Sigmoid colon (tissue), 6 donors: ENCODE measurements at regions not wholly inside any gene's neighbourhood (a gene's known extent, or its start where the extent isn't known, plus 50 kb on each side); places are given as distances from the start of the nearest gene placed in this dataset.

Experiments
- DNase-seq: peaks from one replicate; pipeline ENCODE4 v3.0.0-alpha.2; 2019
- H3K27ac ChIP-seq, 4 donors: fragments of 200-600 bp; sonication (generic); one replicate each; pipeline ENCODE4 v1.5.1; 2016 to 2019; ENCODE audit warnings: mild to moderate bottlenecking in 1 of 4
- H3K27me3 ChIP-seq, 3 donors: fragments of 200-600 bp; sonication (generic); one replicate each; pipeline ENCODE4 v1.5.1; 2019; ENCODE audit warnings: mild to moderate bottlenecking in 1 of 3
- H3K36me3 ChIP-seq, 4 donors: fragments of 200-600 bp; sonication (generic); one replicate each; pipeline ENCODE4 v1.5.1; 2016 to 2019
- H3K4me1 ChIP-seq, 4 donors: fragments of 200-600 bp; sonication (generic); one replicate each; pipeline ENCODE4 v1.5.1; 2017 to 2019
- H3K4me3 ChIP-seq, 4 donors: fragments of 200-600 bp; sonication (generic); one replicate each; pipeline ENCODE4 v1.5.1; 2017 to 2019; ENCODE audit warnings: mild to moderate bottlenecking in 2 of 4, moderate library complexity in 1 of 4
- H3K9me3 ChIP-seq, 4 donors: fragments of 200-600 bp in 3 of 4; sonication (generic) in 3 of 4; one replicate each; pipeline versions ENCODE4 v1.5.1 to v1.6.1; 2013 to 2019
- EP300 ChIP-seq, 4 donors: sonication (generic); formaldehyde crosslinking; IDR thresholded peaks; one replicate each; pipeline ENCODE4 v1.6.1; 2017; ENCODE audit warnings: antibody characterized with exemption in 4 of 4
- POLR2A ChIP-seq, 2 donors: fragments of 450-650 bp; IDR thresholded peaks; one replicate each; pipeline ENCODE4 v1.6.1; 2016; ENCODE audit warnings: antibody characterized with exemption in 2 of 2, mild to moderate bottlenecking in 2 of 2, moderate library complexity in 2 of 2
- POLR2AphosphoS5 ChIP-seq, 4 donors: sonication (generic); formaldehyde crosslinking; IDR thresholded peaks; one replicate each; pipeline ENCODE4 v1.6.1; 2017; ENCODE audit warnings: antibody characterized with exemption in 4 of 4
- WGBS, 2 donors: extraction: QIAGEN DNeasy Blood & Tissue Kit; methylation state at CpG; one replicate each; pipeline ENCODE4 v1.1.7; 2013; 5-methylcytosine and 5-hydroxymethylcytosine counted together
- intact Hi-C: fragments of 100-400 bp; cut with DNase I; formaldehyde crosslinking; loops from one replicate; pipeline ENCODE4 v1.15.1; 2023
- TF ChIP-seq, protein P1 (sequence below), 4 experiments: fragments of 450-650 bp in 3 of 4; fragments of 200-600 bp in 1 of 4; IDR thresholded peaks; one replicate each; pipeline ENCODE4 v1.5.1; 2016 to 2019; ENCODE audit warnings: antibody characterized with exemption in 4 of 4, mild to moderate bottlenecking in 3 of 4, moderate library complexity in 2 of 4
- donor health status: healthy with polysubstance abuse.
- donor health status: healthy.

- intact Hi-C loops: no loop called here
- 94 to 98% methylated on average over 1 of the region's 1 CpG for WGBS, 2 donors
- TF ChIP-seq EP300 (IDR thresholded peaks at IDR 0.05): no peak
- TF ChIP-seq POLR2A (IDR thresholded peaks at IDR 0.05): no peak
- no peak for TF ChIP-seq POLR2AphosphoS5 (IDR thresholded peaks at IDR 0.05)
- TF ChIP-seq, protein P1, sequence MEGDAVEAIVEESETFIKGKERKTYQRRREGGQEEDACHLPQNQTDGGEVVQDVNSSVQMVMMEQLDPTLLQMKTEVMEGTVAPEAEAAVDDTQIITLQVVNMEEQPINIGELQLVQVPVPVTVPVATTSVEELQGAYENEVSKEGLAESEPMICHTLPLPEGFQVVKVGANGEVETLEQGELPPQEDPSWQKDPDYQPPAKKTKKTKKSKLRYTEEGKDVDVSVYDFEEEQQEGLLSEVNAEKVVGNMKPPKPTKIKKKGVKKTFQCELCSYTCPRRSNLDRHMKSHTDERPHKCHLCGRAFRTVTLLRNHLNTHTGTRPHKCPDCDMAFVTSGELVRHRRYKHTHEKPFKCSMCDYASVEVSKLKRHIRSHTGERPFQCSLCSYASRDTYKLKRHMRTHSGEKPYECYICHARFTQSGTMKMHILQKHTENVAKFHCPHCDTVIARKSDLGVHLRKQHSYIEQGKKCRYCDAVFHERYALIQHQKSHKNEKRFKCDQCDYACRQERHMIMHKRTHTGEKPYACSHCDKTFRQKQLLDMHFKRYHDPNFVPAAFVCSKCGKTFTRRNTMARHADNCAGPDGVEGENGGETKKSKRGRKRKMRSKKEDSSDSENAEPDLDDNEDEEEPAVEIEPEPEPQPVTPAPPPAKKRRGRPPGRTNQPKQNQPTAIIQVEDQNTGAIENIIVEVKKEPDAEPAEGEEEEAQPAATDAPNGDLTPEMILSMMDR (IDR thresholded peaks at IDR 0.05): no peak
Observed at GRCh38 chr7:86222806-86223205, 420.9 kb upstream of the GRM3 start.

DNA sequence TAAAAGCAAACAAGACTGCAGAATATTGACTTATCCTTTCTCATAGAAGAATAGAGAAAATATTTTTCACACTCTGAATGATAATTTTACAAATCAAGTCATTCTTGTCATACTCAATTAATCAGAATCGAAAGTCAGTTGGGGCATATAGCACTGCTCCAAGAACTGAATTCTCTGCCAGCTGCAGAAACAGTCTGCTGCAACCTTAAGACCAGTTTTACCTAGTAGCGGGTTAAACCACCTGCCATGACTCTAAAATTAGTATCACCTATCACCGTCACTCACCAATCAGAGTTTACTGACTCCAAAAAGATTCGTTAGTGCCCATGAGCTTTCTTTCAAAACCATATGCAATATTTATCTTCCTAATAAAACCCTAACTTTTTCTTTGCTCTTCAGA, 429.0 kb upstream of the GRM3 start:
- Histone ChIP-seq H3K27ac (no peak overlapping the region), H3K9me3 (no peaks in the 10 kb centered on the region), H3K4me1 (no peaks in the 10 kb centered on the region), H3K27me3 (no peaks in the 10 kb centered on the region), H3K4me3 (no peak overlapping the region), H3K36me3 (no peaks in the 10 kb centered on the region)
- intact Hi-C loops: no loop called here
- WGBS, 2 donors: 71 to 84% methylated on average over 4 of the region's 4 CpGs
- no peak for TF ChIP-seq POLR2A (IDR thresholded peaks at IDR 0.05)
- TF ChIP-seq EP300 (IDR thresholded peaks at IDR 0.05): no peak
- TF ChIP-seq POLR2AphosphoS5 (IDR thresholded peaks at IDR 0.05): no peak
- TF ChIP-seq, protein P1 (IDR thresholded peaks at IDR 0.05): no peak
- no peak for DNase-seq

More at GRCh38 chr7:86222806-86223205, 420.9 kb upstream of the GRM3 start:
- Histone ChIP-seq H3K36me3 (no peaks in the 10 kb centered on the region), H3K4me1 (no peaks in the 10 kb centered on the region), H3K9me3 (no peaks in the 10 kb centered on the region), H3K4me3 (no peak overlapping the region), H3K27ac (no peak overlapping the region), H3K27me3 (no peaks in the 10 kb centered on the region)
- DNase-seq: no peak

DNA sequence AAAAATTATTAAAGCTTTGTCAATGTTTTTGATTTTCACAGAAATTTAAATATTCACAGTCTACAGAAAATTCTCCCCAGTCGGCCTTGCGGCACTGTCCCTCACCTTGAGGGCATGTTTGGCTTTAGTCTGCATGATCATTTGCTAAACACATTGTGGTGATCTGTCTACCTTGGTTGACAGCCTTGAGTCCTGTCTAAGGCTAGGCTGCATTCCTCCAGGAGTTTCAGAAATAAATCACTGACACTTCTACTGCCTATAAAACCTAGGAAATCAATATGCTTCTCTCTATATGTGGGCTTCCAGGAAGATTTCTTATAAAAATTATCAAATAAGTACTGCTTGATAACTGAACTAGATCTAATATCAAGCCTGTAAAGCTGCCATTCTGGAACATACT, 430.7 kb upstream of the GRM3 start:
- DNase-seq: no peak
- Histone ChIP-seq H3K27ac (no peak overlapping the region), H3K36me3 (no peaks in the 10 kb centered on the region), H3K9me3 (no peaks in the 10 kb centered on the region), H3K4me1 (no peaks in the 10 kb centered on the region), H3K4me3 (no peak overlapping the region), H3K27me3 (no peaks in the 10 kb centered on the region)
- WGBS, 2 donors: 58% methylated on average over 2 of the region's 2 CpGs
- intact Hi-C loops: no loop called here
- no peak for TF ChIP-seq POLR2A (IDR thresholded peaks at IDR 0.05)
- no peak for TF ChIP-seq EP300 (IDR thresholded peaks at IDR 0.05)
- TF ChIP-seq POLR2AphosphoS5 (IDR thresholded peaks at IDR 0.05): no peak
- TF ChIP-seq, protein P1 (IDR thresholded peaks at IDR 0.05): no peak

DNA sequence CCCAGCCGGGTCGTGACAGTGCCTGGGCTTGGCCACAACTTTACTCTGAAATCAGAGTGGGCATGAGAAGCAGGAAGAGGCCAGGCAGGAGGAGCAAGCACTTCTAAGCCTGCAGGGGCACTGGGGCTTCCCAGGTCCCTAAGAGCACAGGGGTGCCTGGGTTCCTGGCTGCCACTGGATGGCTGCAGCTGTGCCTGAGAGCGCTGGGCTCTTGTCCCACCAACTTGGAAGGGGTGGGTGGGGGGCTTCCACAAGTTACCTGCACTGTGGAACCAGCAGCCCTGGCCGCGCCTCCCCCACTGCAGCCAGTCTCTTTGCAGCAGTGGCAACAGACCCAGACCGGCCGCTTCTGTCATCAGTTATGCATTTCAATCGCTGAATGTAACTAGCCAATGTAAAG, 434.7 kb upstream of the GRM3 start:
- WGBS, 2 donors: 63 to 84% methylated on average over 8 of the region's 8 CpGs
- TF ChIP-seq, protein P1 (IDR thresholded peaks at IDR 0.05): no peak
- TF ChIP-seq POLR2AphosphoS5 (IDR thresholded peaks at IDR 0.05) (no peak), EP300 (IDR thresholded peaks at IDR 0.05) (no peak), POLR2A (IDR thresholded peaks at IDR 0.05) (no peak)
- no peak for DNase-seq
- Histone ChIP-seq H3K9me3 (no peaks in the 10 kb centered on the region), H3K36me3 (no peaks in the 10 kb centered on the region), H3K4me3 (no peak overlapping the region), H3K4me1 (no peaks in the 10 kb centered on the region), H3K27ac (no peak overlapping the region), H3K27me3 (no peaks in the 10 kb centered on the region)
- intact Hi-C loops: no loop called here

DNA sequence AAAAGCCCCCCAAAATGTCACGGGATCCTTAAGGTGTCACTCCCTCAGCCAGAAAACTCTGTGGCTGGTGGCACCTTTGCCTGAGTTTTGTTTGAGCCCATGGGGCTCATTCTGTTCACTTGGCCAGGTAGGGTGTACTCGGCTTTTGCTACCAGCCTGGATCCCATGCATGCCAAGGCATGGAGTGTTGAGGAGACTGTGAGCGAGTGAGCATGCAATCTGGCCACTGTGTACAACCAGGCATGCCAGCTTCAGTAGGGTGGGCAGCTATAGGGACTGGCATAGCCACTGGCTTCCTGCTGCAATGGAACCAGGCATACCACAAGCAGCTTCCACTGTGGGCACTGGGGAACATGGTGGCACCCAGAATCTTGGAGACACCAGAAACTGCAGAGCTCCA, 436.0 kb upstream of the GRM3 start:
- H3K9me3 ChIP-seq: peaks cover 0 to 3% (median 0%) of the 10 kb centered on the region in 4 donors

More for the DNA sequence above, 436.0 kb upstream of the GRM3 start:
- intact Hi-C loops: no loop called here
- no peak overlapping the region for H3K27ac ChIP-seq
- no peaks in the 10 kb centered on the region for H3K4me1 ChIP-seq
- no peak overlapping the region for H3K4me3 ChIP-seq
- no peaks in the 10 kb centered on the region for H3K36me3 ChIP-seq
- TF ChIP-seq POLR2A (IDR thresholded peaks at IDR 0.05): no peak
- TF ChIP-seq, protein P1 (IDR thresholded peaks at IDR 0.05): no peak
- no peak for TF ChIP-seq EP300 (IDR thresholded peaks at IDR 0.05)
- TF ChIP-seq POLR2AphosphoS5 (IDR thresholded peaks at IDR 0.05): no peak
- no peak for DNase-seq
- WGBS, 2 donors: 86 to 89% methylated on average over 3 of the region's 3 CpGs
- H3K27me3 ChIP-seq: no peaks in the 10 kb centered on the region
